HFFc6 (cell line): ENCODE measurements at regions not wholly inside any gene's neighbourhood (a gene's known extent, or its start where the extent isn't known, plus 50 kb on each side); places are given as distances from the start of the nearest gene placed in this dataset.

Source experiments
- DNase-seq: peaks from one replicate; pipeline ENCODE4 v3.0.0-alpha.2; 2018
- H3K27ac Mint-ChIP-seq: 2 replicates; pipeline ENCODE4 v1.8.0; 2020; ENCODE audit warnings: mild to moderate bottlenecking, mixed read lengths
- H3K27me3 Mint-ChIP-seq: 2 replicates; pipeline ENCODE4 v1.8.0; 2021; ENCODE audit warnings: mild to moderate bottlenecking, moderate library complexity, mixed read lengths; ENCODE audit not compliant: insufficient read depth
- H3K36me3 Mint-ChIP-seq: 2 replicates; pipeline ENCODE4 v1.8.0; 2021; ENCODE audit warnings: low read depth, mixed read lengths
- H3K4me1 Mint-ChIP-seq: 2 replicates; pipeline ENCODE4 v1.8.0; 2020; ENCODE audit warnings: low read depth, mixed read lengths
- H3K4me3 Mint-ChIP-seq: 2 replicates; pipeline ENCODE4 v1.8.0; 2020; ENCODE audit warnings: mild to moderate bottlenecking, moderate library complexity, mixed read lengths
- H3K9me3 Mint-ChIP-seq: 2 replicates; pipeline ENCODE4 v1.8.0; 2020; ENCODE audit warnings: mild to moderate bottlenecking, mixed read lengths
- TF ChIP-seq, protein P1 (sequence below): fragments of 200-600 bp; sonication (generic); IDR thresholded peaks from 2 replicates; pipeline ENCODE4 v1.5.0; 2021; ENCODE audit warnings: antibody characterized with exemption, mild to moderate bottlenecking

DNA sequence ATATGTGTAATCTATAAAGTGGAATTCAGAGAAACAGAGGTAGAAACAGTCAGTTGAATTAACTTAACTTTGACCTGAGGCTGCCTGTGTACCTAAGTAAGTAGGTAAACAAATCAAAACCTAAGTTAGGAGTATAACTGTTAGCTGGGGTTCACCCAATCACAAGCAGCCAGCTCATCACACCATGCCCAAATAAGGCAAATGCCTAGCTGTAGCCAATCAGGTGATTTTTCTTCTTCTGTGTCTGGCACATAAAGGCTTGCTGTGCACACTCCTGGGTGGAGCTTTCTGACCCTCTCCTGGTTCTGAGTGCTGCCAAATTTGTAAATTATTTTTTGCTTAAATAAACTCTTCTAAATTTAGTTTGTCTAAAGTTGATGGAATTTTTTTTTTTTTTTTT lies 54.7 kb upstream of the TRIM39 start:
- no peak for DNase-seq
- no peaks in the 10 kb centered on the region for H3K9me3 Mint-ChIP-seq
- H3K4me3 Mint-ChIP-seq: no peak overlapping the region
- H3K27ac Mint-ChIP-seq: no peak overlapping the region
- TF ChIP-seq, protein P1, sequence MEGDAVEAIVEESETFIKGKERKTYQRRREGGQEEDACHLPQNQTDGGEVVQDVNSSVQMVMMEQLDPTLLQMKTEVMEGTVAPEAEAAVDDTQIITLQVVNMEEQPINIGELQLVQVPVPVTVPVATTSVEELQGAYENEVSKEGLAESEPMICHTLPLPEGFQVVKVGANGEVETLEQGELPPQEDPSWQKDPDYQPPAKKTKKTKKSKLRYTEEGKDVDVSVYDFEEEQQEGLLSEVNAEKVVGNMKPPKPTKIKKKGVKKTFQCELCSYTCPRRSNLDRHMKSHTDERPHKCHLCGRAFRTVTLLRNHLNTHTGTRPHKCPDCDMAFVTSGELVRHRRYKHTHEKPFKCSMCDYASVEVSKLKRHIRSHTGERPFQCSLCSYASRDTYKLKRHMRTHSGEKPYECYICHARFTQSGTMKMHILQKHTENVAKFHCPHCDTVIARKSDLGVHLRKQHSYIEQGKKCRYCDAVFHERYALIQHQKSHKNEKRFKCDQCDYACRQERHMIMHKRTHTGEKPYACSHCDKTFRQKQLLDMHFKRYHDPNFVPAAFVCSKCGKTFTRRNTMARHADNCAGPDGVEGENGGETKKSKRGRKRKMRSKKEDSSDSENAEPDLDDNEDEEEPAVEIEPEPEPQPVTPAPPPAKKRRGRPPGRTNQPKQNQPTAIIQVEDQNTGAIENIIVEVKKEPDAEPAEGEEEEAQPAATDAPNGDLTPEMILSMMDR: no peak
- H3K36me3 Mint-ChIP-seq: no peaks in the 10 kb centered on the region
- H3K27me3 Mint-ChIP-seq: no peaks in the 10 kb centered on the region
- H3K4me1 Mint-ChIP-seq: no peaks in the 10 kb centered on the region

GRCh38 chr6:30267423-30267822 lies 54.2 kb upstream of the TRIM26 start:
- peaks cover 13% of the 10 kb centered on the region for H3K36me3 Mint-ChIP-seq
- no peaks in the 10 kb centered on the region for H3K9me3 Mint-ChIP-seq
- H3K4me1 Mint-ChIP-seq: peaks cover 30% of the 10 kb centered on the region
- no peak overlapping the region for H3K27ac Mint-ChIP-seq
- no peaks in the 10 kb centered on the region; the same call in 1 of the 2 replicates for H3K27me3 Mint-ChIP-seq
- no peak overlapping the region for H3K4me3 Mint-ChIP-seq
- DNase-seq: no peak
- TF ChIP-seq, protein P1: no peak

- no peak overlapping the region for H3K27ac Mint-ChIP-seq
- H3K4me3 Mint-ChIP-seq: no peak overlapping the region
- no peaks in the 10 kb centered on the region for H3K9me3 Mint-ChIP-seq
- no peaks in the 10 kb centered on the region; the same call in 1 of the 2 replicates for H3K27me3 Mint-ChIP-seq
- DNase-seq: no peak
- H3K4me1 Mint-ChIP-seq: peaks cover 36% of the 10 kb centered on the region
- TF ChIP-seq, protein P1: no peak
- peaks cover 18% of the 10 kb centered on the region for H3K36me3 Mint-ChIP-seq
These were observed 52.4 kb upstream of the TRIM26 start for GRCh38 chr6:30265594-30265993.

GRCh38 chr6:30265181-30265580 lies 52.0 kb upstream of the TRIM26 start:
- no peak for DNase-seq
- Mint-ChIP-seq H3K27me3 (no peaks in the 10 kb centered on the region; the same call in 1 of the 2 replicates), H3K27ac (peak overlapping the region; percentile 82), H3K9me3 (no peaks in the 10 kb centered on the region), H3K4me3 (peak overlapping the region; percentile 55; the same call in 1 of the 2 replicates), H3K36me3 (peaks cover 18% of the 10 kb centered on the region), H3K4me1 (peaks cover 36% of the 10 kb centered on the region)
- TF ChIP-seq, protein P1: no peak

- peak; percentile 20 for DNase-seq
- H3K36me3 Mint-ChIP-seq: peaks cover 18% of the 10 kb centered on the region
- peaks cover 1% of the 10 kb centered on the region for H3K27me3 Mint-ChIP-seq
- no peaks in the 10 kb centered on the region for H3K9me3 Mint-ChIP-seq
- H3K27ac Mint-ChIP-seq: peak overlapping the region; percentile 82
- H3K4me1 Mint-ChIP-seq: peaks cover 36% of the 10 kb centered on the region
- peak overlapping the region; percentile 55 for H3K4me3 Mint-ChIP-seq
- TF ChIP-seq, protein P1: no peak
These were observed 51.5 kb upstream of the TRIM26 start for GRCh38 chr6:30264743-30265142.

- H3K4me3 Mint-ChIP-seq: peak overlapping the region; percentile 55
- no peaks in the 10 kb centered on the region for H3K9me3 Mint-ChIP-seq
- H3K4me1 Mint-ChIP-seq: peaks cover 41% of the 10 kb centered on the region
- H3K27ac Mint-ChIP-seq: peak overlapping the region; percentile 82
- H3K27me3 Mint-ChIP-seq: peaks cover 2% of the 10 kb centered on the region
- peaks cover 18% of the 10 kb centered on the region for H3K36me3 Mint-ChIP-seq
- TF ChIP-seq, protein P1: no peak
- peak; percentile 95 for DNase-seq
These were observed 50.5 kb upstream of the TRIM26 start for GRCh38 chr6:30263734-30264133.
